Brain microvascular endothelial cell (primary cell): ENCODE measurements at regions not wholly inside any gene's neighbourhood (a gene's known extent, or its start where the extent isn't known, plus 50 kb on each side); places are given as distances from the start of the nearest gene placed in this dataset.

Experiments used
- DNase-seq: peaks from one replicate; pipeline ENCODE4 v3.0.0-alpha.2; 2020
- H3K27ac ChIP-seq: fragments of 250-450 bp; sonication (Bioruptor Pico); 2 replicates; pipeline ENCODE4 v1.5.1; 2020; ENCODE audit warnings: mild to moderate bottlenecking, moderate library complexity
- H3K27me3 ChIP-seq: fragments of 250-450 bp; sonication (Bioruptor Pico); replicated peaks from 2 replicates; pipeline ENCODE4 v1.5.1; 2020; ENCODE audit warnings: mild to moderate bottlenecking
- H3K36me3 ChIP-seq: fragments of 250-450 bp; sonication (Bioruptor Pico); replicated peaks from 2 replicates; pipeline ENCODE4 v1.5.1; 2020; ENCODE audit warnings: mild to moderate bottlenecking
- H3K4me3 ChIP-seq: 2 replicates; pipeline ENCODE4 v1.5.1; 2011; ENCODE audit warnings: low read depth, mild to moderate bottlenecking, control low read depth, low read length, moderate library complexity
- in situ Hi-C: cut with HindIII; loops from 2 replicates; pipeline ENCODE4 v1.10.0; 2017; ENCODE audit warnings: low sequenced_read_pairs, low pct_ligation_motif_present
- TF ChIP-seq, protein P1 (sequence below): IDR thresholded peaks from 2 replicates; pipeline ENCODE4 v1.5.1; 2011; ENCODE audit warnings: low read depth, mild to moderate bottlenecking, moderate library complexity, low read length, control low read depth, inconsistent platforms; ENCODE audit errors: missing control alignments

DNA sequence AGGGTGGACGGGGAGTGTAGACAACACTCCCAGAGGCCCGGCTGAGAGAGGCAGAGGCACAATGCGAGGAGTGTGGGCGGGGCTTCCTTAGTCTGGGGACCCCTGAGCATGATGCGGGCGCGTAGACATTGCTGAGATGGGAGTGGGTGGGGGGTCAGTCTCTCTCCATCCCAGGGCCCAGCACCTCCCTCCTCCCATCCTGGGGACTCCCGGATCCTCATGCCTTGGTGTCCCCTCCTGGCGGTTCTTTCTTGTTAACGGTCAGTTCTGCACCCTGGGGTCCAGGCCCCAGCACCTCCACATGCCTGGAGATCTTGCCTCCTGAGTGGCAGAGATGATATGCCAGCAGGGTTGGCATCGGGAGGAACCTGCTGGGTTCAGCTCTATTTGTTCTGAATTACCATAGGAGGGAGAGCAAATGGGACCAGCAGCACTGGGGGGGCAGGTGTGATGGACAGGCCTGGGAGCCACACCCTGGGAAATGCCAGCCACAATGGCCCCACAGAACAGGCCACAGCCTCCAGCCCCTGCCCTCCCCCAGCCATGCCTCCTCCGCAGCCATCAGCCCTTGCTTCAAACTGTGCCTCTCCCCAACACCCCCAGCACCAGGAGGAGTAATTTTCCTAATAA is 55.7 kb downstream of the RTL6 start:
- in situ Hi-C loops = no loop called here
- TF ChIP-seq, protein P1, sequence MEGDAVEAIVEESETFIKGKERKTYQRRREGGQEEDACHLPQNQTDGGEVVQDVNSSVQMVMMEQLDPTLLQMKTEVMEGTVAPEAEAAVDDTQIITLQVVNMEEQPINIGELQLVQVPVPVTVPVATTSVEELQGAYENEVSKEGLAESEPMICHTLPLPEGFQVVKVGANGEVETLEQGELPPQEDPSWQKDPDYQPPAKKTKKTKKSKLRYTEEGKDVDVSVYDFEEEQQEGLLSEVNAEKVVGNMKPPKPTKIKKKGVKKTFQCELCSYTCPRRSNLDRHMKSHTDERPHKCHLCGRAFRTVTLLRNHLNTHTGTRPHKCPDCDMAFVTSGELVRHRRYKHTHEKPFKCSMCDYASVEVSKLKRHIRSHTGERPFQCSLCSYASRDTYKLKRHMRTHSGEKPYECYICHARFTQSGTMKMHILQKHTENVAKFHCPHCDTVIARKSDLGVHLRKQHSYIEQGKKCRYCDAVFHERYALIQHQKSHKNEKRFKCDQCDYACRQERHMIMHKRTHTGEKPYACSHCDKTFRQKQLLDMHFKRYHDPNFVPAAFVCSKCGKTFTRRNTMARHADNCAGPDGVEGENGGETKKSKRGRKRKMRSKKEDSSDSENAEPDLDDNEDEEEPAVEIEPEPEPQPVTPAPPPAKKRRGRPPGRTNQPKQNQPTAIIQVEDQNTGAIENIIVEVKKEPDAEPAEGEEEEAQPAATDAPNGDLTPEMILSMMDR = no peak
- Histone ChIP-seq H3K36me3 (no peaks in the 10 kb centered on the region), H3K27me3 (no peaks in the 10 kb centered on the region), H3K27ac (no peak overlapping the region), H3K4me3 (no peak overlapping the region)
- DNase-seq = no peak

DNA sequence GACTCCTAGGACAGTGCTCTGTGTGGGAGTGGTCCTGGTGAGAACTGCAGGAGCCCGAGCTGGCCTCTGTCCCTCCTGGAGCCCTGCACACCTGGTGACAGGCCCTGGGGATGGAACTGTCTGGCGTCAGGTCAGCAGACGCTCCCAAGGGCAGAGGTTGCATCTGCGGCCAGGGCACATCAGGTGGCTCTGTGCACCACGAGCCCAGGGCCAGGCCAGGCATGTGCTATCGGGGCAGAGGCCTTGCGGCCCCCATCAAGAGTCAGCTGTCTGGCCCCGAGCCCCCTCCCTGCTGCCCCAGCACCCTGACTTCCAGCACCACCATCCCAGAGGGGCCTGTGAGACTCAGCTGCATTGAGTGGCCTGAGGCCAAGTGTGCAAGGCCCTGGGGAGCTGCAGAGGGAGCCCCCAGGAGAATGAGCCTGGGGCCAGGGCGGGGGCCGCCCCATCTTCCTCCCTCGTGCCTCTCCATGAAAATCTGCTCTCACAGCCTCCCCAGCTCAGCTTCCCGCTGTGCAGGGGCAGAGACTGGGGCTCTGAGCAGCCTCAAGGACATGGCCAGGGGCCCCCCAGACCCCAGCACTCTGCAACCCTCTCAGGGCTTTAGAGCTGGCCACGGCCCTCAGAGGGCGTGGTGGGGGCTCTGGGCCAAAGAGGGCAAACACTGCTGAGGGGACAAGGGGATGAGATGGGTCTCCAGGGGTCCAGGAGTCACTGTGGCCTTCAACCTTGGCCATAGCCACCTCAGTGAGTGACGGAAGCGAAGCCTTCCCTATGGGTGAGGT is 56.4 kb downstream of the RTL6 start:
- Histone ChIP-seq H3K36me3 (no peaks in the 10 kb centered on the region), H3K4me3 (no peak overlapping the region), H3K27me3 (no peaks in the 10 kb centered on the region), H3K27ac (no peak overlapping the region)
- no peak for DNase-seq
- in situ Hi-C loops = no loop called here
- TF ChIP-seq, protein P1 = no peak

DNA sequence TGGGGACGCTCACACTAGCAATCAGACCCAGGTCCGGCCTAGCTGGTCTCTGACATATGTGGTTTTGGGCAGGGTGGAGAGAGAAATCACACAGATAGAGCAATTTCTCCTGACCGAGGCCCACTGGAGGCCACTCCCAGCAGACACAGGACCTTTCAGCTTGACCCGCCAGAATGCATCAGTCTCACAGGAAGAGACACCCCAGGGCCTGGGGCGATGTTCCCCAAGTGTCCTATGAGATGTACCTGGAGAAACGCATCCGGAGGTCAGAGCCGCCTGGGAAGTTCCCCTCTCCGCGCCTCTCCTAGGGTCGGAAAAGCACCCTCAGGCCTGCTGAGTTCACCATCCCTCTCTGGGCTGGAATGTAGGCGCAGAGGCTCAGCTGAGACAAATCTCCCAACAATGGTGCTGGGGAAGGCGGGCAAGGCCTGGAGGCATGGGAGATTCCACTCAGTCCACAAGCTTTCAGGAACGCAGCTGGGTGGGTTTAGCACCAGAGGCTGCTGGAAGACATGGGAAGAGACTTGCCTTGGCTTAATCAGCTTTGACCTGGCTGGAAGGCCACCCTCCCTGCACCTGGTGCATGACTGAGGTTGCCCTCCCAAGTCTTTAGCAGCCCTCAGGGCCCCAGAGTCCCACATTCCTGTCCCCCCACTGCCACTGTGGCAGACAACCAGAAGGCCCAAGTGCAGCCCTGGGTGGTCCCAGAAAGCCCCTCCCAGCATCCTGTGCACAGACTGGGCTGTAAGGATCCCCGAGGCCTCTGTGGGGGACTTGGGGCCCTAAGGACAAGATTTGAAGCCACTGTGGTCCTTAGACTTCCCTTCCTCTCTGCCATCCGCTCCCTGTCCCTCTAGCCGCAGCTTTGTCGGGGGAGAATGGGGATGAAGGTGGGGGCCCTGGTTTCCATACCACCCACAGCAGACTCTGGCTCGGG is 57.5 kb downstream of the RTL6 start:
- Histone ChIP-seq H3K27me3 (no peaks in the 10 kb centered on the region), H3K27ac (no peak overlapping the region), H3K36me3 (no peaks in the 10 kb centered on the region), H3K4me3 (no peak overlapping the region)
- DNase-seq = no peak
- TF ChIP-seq, protein P1 = no peak
- in situ Hi-C loops = no loop called here

DNA sequence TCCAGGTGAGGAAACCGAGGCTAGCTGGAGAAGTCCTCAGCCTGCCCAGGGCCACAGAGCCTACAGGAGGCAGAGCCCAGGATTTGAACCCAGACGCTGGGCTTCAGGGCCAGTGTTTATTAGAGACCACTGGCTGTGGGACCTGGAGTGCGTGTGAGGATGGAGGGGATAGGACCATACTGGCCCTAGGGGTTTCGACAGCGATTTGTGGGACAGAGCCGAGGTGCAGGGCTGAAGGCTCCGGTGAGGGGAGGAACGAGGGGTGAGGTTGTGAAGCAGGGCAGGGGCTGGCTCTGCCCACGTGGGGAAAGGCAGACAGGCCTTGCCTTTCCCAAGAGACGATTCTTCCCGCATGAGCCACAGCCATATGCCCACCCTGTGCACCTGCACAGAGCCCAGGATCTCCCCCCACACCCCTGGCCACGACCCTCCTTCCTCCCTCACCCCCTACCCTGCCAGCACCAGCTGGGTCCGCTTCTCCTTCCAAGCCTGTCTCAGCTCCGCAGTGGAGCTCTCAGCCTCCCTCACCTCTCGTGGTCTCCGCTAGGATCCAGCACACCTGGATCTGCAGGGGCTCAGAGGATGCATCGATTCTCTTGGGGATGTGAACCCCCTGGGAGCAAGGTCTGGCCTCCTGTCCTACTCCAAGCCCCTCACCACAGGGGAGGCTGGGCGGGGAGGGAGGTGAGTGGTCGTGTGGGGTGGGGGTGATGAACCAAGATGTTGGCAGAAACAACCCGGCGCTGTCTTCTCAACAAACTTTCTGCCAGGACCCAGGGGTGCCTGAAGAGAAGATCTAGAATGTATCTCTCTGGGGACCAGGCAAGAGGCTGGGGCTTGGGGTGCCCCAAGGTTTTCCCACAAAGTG is 58.4 kb downstream of the RTL6 start:
- DNase-seq = no peak
- TF ChIP-seq, protein P1 = no peak
- Histone ChIP-seq H3K27me3 (no peaks in the 10 kb centered on the region), H3K36me3 (no peaks in the 10 kb centered on the region), H3K27ac (no peak overlapping the region), H3K4me3 (no peak overlapping the region)
- in situ Hi-C loops = no loop called here

DNA sequence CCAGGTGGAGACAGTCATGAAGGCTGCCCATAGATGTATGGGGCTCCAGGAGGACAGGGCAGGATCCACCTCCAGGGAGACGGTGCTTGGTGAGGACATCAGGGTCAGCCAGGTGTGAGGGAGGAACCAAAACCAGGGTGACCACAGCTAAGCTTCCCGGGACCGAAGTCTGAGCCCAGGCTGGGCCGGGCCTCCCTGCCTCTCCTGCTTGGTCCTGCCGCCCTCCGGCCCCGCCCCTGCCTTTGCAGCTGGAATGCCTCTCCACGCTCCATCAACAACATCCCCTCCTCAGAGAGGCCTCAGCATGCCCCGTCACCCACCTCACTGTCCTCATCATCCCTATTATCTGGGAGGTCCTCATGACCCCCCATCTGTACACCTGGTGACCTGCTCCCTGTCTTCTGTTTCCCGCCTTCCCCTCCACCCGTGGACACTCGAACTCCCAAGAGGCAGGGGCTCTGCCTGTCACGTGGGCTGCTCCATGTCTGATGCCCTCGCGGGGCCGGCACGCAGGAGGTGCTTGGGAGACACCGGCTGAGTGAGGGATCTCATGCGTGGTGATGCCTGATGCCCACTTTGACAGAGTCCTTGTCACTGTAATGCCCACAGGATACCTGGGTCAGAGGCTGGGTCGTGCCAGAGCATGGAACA is 59.4 kb downstream of the RTL6 start:
- no peak for DNase-seq
- TF ChIP-seq, protein P1 = no peak
- in situ Hi-C loops = no loop called here
- no peak overlapping the region for H3K27ac ChIP-seq
- H3K4me3 ChIP-seq = no peak overlapping the region
- no peaks in the 10 kb centered on the region for H3K36me3 ChIP-seq
- no peaks in the 10 kb centered on the region for H3K27me3 ChIP-seq
